Activated CD8-positive, alpha-beta memory T cell treated with anti-CD3 and anti-CD28 coated beads for 1 hour (primary cell): ENCODE measurements at regions not wholly inside any gene's neighbourhood (a gene's known extent, or its start where the extent isn't known, plus 50 kb on each side); places are given as distances from the start of the nearest gene placed in this dataset.
"Not testable (repeated sequence)": the region's sequence is repeated elsewhere in the genome, so short reads cannot be mapped to it uniquely, and the experiment has no call there.

ENCODE experiments used
- DNase-seq, 2 donors: peaks; one replicate each; pipeline ENCODE4 v3.0.0-alpha.2; 2020; ENCODE audit warnings: low read depth in 1 of 2; ENCODE audit errors: extremely low read depth in 1 of 2

DNA sequence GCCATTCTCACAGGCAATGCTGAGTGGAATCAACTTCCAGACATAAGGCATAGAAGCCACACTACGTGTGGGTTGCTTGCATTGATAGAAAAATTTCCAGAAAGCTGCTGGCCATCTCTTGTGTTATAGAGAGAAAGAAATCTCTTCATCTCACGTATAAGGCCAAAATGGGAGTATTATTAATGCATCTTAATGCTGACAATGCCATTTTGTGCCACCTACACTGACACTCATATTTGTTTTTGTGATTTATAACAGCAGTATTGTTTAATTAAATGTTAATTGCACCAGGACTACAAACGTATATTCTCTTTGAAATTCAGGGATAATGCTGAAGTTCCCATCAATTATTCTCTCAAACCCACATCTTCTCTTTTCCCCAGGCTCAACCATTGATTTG lies 56.1 kb upstream of the TMEM132D start:
- DNase-seq, result no peak

DNA sequence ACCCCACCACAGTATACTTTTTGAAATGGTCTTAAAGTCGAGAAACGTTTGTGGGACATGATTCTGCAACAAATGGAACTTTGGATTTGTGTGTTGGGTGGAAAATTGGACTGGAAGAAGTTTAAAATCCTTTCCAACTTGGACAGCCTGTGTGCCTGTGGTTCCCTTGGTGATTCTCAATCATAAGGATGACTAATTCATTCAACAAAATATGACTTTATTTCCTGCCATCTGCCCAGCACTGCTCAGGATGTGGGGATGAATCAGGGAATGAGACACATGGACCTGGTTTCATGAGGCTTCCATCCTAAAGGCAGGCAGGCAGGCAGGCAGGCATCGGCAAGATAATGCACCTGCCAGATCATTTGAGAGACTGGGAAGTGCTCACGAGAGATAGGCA lies 57.3 kb upstream of the TMEM132D start:
- no peak for DNase-seq

GRCh38 chr12:129961856-129962255 lies 58.0 kb upstream of the TMEM132D start:
- no peak for DNase-seq

- no peak for DNase-seq
Observed at GRCh38 chr12:129964300-129964699, 60.5 kb upstream of the TMEM132D start.

GRCh38 chr12:129964826-129965457 lies 61.1 kb upstream of the TMEM132D start:
- DNase-seq, result no peak

DNA sequence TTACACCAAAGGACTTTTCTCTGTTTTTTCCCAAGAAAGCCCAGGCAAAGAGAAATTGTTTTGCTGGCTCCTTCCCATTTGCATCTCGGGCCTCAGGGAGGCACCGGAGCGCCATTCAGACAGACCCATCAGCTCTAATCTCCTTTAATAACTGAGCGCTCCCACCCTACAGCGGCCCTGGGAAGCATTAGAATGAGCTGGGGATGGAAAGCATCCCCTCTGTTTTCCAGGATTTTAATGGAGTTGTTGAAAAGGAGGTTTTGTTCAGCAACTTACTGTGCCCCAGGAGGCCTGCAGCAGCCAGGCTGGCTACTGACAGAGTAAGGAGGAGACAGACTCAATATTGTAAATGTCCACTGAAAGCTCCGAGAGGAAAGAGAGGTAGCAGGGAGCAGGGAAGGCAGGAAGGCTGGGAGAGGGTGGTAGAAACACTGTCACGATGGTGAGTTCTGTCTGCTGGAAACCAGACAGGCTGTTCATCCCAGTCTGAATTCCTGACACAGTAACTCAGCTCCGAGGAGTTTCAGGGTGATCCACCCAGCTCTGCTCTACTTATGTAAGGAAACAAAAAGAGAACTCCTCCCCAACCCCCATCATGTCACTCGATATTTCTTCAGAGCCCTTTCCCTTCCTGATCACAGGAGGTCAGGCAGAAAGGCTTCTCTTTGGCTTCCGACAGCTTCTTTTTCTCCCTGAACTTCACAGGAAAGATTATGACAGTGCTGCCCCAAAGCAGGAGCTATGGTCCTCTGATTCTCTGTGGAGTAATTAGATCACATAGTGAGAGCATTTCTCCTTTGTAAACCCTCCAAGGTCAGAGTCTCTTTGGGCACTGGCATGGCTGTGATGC lies 62.5 kb upstream of the TMEM132D start:
- DNase-seq, result no peak

DNA sequence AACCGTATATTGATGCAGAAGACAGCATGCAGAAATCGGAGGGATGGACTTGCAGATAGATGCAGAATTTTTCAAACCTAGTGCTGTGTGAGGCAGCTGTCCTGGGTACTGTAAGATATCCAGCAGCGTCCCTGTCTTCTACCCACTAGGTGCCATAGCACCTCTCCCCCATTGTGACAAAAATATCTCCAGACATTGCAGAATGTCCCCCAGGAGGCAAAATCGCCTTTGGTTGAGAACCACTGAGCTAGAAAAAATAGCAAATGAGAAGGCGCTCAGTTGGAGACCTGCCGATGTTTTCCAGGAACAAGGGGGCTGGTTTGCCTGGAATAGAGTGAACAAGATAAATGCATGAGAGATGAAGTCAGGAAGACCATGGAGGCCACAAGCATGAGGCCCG lies 67.9 kb upstream of the TMEM132D start:
- no peak for DNase-seq

DNA sequence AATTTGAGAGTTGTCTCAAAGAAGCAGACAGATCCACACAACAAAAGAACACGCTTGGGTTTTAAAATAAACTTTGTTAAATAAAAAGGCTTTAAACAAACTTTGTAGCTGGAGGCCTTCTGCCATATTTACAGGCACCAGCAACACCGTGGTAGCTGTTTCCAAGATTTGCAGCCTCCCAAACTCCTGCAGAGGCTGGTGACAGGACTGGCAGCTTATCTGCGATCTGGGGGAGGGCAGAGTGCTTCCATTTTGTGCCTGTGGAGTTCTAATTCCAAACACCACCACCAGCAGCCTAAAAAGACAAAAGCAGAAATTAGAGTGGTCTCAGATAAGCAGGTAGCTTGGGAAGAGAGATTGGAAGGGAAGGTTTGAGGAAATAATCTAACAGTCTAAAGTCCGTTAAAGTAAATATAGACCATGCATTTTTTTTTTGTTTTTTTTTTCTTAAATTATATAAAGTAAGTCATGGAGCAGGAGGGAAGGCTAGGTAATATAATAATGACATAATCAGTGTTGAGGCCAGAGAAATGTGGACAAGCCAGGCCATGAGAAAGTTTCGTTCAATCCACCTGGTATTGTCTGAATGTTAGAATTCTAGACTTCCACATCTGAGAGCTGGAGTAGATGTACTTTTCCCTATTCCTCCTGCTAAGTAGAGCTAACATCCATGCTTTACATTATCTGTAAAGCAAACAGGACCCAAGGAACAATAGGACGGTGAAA lies 69.6 kb upstream of the TMEM132D start:
- no peak for DNase-seq

DNA sequence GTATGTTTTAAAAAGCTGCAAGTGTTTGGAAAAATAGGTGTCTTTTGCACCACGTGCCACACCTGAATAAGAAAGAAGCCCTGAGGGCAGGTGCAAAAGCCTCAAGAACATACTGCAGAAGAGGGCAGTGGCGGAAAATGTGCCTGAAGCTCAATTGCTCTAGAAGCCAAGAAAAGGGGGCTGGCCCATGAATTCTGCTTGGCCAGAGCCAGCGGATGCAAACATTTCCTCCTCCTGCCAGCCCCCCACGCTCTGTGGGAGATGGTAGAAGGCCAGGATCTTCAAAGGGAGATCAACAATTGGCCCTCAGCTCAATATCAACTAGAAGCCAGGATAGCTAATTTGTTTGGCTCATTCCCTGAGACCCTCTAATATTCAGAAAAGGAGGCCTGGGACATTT lies 80.3 kb upstream of the TMEM132D start:
- no peak for DNase-seq

GRCh38 chr12:129987841-129988240 lies 84.0 kb upstream of the TMEM132D start:
- DNase-seq, result no peak

- no peak for DNase-seq
Observed at GRCh38 chr12:129994634-129995033, 90.8 kb upstream of the TMEM132D start.

DNA sequence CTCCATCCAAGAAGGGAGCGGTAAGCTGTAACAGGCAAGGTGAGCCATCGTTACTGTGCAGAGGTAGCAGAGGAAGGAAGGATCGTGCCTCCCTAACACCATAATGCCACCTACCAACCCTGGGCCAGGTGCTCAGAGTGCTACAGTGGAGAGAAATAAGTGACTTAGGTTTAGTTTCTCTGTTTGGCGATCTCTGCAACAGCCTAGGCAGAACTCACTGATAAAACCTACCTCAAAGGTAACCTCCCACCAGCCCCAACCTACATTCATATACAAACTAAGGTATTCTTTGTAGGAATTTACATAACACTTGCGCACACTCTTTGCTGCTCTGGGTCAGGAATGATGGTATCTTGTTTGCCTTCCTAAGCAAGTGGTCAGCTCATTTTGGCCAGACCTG lies 93.4 kb upstream of the TMEM132D start:
- DNase-seq, result no peak

DNA sequence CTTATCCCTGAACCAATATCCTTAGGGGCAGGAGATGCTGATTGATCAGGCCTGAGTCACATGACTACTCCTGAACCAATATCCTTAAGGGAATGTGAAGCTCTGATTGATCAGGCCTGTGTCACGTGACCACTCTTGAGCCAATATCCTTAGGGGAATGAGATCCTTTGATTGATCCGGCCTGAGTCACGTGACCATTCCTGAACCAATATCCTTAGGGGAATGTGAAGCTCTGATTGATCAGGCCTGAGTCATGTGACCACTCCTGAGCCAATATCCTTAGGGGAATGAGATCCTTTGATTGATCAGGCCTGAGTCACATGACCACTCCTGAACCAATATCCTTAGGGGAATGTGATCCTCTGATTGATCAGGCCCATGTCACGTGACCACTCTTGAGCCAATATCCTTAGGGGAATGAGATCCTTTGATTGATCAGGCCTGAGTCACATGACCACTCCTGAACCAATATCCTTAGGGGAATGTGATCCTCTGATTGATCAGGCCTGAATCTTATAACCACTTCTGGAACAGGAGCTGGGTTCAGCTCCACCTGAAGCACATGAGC lies 100.6 kb upstream of the TMEM132D start:
- DNase-seq, result not testable (repeated sequence)

GRCh38 chr12:130007771-130008170 lies 103.9 kb upstream of the TMEM132D start:
- no peak for DNase-seq

DNA sequence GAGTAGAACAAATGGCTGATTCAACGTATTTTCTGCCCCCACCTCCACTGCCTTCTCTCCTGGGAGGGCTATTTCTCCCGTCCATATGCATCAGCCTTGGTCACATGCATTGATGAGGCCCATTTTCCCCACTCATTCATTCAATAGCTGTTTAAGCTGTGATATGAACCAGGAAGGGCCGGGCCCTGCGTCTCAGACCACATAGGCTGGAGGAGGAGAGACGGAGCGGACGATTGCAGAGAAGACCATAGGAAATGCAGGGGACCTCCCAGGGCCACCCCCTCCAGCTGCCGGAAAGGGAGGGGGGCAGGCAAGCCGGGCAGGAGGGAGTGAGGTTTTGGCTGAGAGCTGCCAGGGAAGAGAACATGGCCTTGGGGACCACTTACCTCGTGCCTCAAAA lies 104.4 kb upstream of the TMEM132D start:
- DNase-seq, result no peak

GRCh38 chr12:130009961-130010360 lies 106.1 kb upstream of the TMEM132D start:
- no peak for DNase-seq

DNA sequence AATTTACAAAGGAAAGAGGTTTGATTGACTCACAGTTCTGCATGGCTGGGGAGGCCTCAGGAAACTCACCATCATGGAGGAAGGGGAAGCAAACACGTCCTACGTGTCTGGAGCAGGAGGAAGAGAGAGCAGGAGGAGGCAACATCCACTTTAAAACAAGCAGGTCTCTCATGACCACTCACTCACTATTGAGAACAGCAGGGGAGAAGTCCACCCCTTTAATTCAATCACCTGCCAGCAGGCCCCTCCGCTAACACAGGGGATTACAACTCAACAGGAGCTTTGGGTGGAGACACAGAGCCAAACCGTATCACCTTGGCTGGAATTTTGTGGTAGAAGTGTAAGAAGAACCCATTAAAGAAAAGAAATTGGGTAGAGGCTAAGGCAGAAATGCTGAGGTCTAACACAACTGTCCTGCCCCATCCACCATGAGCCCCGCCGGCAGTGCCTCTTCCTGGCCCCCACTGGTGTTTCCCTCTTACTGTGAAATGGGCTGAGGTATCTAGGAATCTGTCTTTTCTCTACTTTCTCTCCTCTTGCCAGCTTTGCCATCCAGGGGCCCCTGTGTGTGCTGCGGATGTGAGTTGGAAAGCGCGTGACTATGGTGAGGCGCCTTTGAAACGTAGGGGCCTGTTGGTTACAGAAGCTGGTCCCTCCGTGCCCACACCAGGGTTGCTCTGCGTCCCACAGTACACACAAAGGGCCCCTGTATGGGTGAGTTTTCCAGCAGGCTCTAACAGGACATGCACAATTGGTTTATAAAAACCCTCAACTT lies 108.0 kb upstream of the TMEM132D start:
- DNase-seq, result no peak

DNA sequence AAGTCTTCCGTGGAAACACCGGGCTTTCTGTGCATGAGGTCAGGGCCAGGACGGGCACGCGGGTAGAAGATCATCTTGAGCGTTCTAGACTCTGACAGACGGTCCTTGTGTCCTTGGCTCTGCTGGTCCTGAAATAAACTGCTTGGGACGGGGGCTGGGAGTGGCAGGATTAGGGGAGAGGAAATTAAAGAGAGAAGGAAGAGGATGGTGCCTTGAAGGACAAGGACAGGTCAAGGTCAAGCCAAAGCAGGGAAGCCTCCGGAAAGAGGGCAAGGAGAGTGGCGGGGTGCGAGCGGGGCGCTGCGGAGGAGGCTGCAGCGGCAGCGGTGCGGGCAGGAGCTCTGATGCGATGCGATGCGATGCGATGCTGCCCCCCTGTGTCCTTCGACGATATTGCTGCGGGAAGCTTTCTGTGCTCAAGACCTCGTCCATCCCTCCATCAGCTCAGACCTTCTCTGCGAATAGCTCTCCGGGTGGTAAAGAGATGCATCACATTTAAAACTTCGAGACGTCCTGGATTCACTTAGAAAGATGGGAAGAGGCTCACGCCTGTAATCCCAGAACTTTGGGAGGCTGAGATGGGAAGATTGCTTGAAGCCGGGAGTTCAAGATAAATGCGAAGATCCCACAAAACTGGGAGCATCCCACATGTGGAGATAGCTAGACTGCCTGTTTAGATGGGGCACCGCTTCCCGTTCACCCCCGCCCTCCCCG lies 110.1 kb upstream of the TMEM132D start:
- DNase-seq, result no peak

DNA sequence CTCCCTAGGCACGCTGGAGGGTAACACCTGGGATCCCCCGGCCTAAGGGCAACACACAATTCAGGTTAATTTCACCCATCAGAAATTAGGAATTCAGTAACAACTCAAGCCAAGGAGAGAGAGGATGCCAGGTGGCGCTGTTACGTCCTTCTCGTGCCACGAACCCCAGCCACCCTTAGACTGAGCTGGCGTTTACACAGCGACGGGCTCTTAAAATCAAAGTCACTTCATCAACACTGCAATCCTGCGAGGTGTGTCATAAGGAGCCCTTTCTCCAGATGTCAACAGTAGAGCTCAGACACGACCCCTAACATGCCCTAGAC lies 110.6 kb upstream of the TMEM132D start:
- no peak for DNase-seq

DNA sequence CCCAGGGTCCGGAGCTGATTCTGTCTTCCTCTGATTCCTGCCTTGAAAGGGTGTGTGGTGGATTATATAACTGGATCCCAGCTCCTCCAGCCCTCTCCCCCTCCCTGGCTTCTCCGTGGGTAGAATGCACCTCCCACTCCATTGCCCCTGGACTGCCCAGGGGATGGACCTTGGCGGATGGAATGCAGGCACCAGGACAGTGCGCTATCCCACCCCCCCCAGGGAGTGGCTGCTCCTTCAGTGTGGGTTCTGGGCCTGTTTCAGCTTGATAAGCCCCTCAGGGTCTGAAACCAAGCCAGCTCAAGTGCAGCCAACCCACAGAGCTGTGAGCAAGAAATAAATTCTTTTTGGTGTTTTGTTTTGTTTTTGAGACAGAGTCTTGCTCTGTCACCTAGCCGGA lies 112.4 kb upstream of the TMEM132D start:
- no peak for DNase-seq
